ENCODE measurements at regions not wholly inside any gene's neighbourhood (a gene's known extent, or its start where the extent isn't known, plus 50 kb on each side); places are given as distances from the start of the nearest gene placed in this dataset.

- Mint-ChIP-seq H3K4me3 (ENCODE audit: unreplicated experiment) (no peak overlapping the region), H3K4me1 (ENCODE audit: unreplicated experiment) (no peaks in the 10 kb centered on the region), H3K36me3 (ENCODE audit: unreplicated experiment) (no peaks in the 10 kb centered on the region), H3K27me3 (ENCODE audit: unreplicated experiment) (no peaks in the 10 kb centered on the region), H3K27ac (ENCODE audit: unreplicated experiment) (no peak overlapping the region), H3K9me3 (ENCODE audit: unreplicated experiment) (peaks cover 50% of the 10 kb centered on the region)
- DNase-seq (ENCODE audit: extremely low spot score, unreplicated experiment), result peak; percentile 51
- TF ChIP-seq, protein P1, sequence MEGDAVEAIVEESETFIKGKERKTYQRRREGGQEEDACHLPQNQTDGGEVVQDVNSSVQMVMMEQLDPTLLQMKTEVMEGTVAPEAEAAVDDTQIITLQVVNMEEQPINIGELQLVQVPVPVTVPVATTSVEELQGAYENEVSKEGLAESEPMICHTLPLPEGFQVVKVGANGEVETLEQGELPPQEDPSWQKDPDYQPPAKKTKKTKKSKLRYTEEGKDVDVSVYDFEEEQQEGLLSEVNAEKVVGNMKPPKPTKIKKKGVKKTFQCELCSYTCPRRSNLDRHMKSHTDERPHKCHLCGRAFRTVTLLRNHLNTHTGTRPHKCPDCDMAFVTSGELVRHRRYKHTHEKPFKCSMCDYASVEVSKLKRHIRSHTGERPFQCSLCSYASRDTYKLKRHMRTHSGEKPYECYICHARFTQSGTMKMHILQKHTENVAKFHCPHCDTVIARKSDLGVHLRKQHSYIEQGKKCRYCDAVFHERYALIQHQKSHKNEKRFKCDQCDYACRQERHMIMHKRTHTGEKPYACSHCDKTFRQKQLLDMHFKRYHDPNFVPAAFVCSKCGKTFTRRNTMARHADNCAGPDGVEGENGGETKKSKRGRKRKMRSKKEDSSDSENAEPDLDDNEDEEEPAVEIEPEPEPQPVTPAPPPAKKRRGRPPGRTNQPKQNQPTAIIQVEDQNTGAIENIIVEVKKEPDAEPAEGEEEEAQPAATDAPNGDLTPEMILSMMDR (IDR thresholded peaks at IDR 0.05), result no peak
Observed at GRCh38 chr7:153518201-153518984, 533.8 kb upstream of the DPP6 start.

DNA sequence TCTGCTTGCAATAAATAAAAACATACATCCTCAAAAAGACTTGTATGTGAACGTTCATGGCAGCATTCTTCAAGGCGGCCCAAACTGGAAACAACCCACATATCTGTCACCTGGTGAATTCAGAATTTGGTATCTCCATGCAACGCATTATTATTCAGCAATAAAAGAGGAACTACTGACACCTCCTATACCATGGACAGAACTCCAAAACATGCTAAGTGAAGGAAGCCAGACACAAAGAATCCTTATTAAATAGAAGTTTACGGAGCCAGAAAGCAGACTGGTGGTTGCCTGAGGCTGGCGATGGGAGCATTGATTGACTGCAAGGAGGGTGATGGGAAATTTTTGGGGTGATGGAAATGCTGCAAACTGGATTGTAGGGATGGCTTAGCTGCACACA is 530.8 kb upstream of the DPP6 start:
- H3K27me3 Mint-ChIP-seq (ENCODE audit: unreplicated experiment), result no peaks in the 10 kb centered on the region
- H3K4me3 Mint-ChIP-seq (ENCODE audit: unreplicated experiment), result no peak overlapping the region
- peaks cover 47% of the 10 kb centered on the region for H3K9me3 Mint-ChIP-seq (ENCODE audit: unreplicated experiment)
- H3K4me1 Mint-ChIP-seq (ENCODE audit: unreplicated experiment), result no peaks in the 10 kb centered on the region
- H3K36me3 Mint-ChIP-seq (ENCODE audit: unreplicated experiment), result no peaks in the 10 kb centered on the region
- no peak overlapping the region for H3K27ac Mint-ChIP-seq (ENCODE audit: unreplicated experiment)
- TF ChIP-seq, protein P1 (IDR thresholded peaks at IDR 0.05), result no peak
- no peak for DNase-seq (ENCODE audit: extremely low spot score, unreplicated experiment)

- Mint-ChIP-seq H3K36me3 (ENCODE audit: unreplicated experiment) (no peaks in the 10 kb centered on the region), H3K9me3 (ENCODE audit: unreplicated experiment) (peaks cover 50% of the 10 kb centered on the region), H3K27me3 (ENCODE audit: unreplicated experiment) (no peaks in the 10 kb centered on the region), H3K27ac (ENCODE audit: unreplicated experiment) (no peak overlapping the region), H3K4me1 (ENCODE audit: unreplicated experiment) (no peaks in the 10 kb centered on the region), H3K4me3 (ENCODE audit: unreplicated experiment) (no peak overlapping the region)
- no peak for DNase-seq (ENCODE audit: extremely low spot score, unreplicated experiment)
- TF ChIP-seq, protein P1 (IDR thresholded peaks at IDR 0.05), result no peak
Observed at GRCh38 chr7:153522261-153522660, 529.9 kb upstream of the DPP6 start.

DNA sequence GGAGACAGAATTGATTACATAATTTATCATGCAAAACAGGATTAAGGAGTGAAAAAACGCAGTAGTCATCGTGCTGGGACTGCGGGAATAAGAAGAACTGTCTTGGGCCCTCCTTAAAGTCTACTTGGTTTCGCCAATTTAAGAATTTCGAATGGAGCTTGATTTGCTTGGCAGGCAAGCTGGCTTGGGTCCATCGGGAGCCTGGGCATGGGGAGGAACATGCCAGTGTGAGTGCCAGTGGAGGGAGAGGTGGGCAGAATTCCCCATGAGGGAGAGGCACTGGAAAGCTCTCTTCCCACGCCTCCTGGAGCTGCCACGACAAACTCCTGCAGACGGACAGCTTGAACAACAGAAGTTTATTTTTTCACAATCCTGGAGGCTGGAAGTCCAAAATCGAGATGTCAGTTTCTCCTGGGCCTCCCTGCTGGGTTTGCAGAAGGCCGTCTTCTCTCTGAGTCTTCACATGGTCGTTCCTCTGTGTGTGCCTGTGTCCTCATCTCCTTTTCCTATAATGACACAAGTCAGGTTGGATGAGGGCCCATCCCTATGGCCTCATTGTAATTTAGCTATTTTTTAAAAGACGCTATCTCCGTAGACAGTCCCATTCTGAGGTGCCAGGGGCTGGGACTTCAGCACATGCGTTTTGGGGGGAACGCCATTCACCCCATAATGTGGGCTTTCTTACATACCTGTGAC is 528.7 kb upstream of the DPP6 start:
- Mint-ChIP-seq H3K9me3 (ENCODE audit: unreplicated experiment) (peaks cover 46% of the 10 kb centered on the region), H3K27ac (ENCODE audit: unreplicated experiment) (no peak overlapping the region), H3K4me3 (ENCODE audit: unreplicated experiment) (no peak overlapping the region), H3K4me1 (ENCODE audit: unreplicated experiment) (no peaks in the 10 kb centered on the region), H3K27me3 (ENCODE audit: unreplicated experiment) (no peaks in the 10 kb centered on the region), H3K36me3 (ENCODE audit: unreplicated experiment) (no peaks in the 10 kb centered on the region)
- no peak for DNase-seq (ENCODE audit: extremely low spot score, unreplicated experiment)
- TF ChIP-seq, protein P1 (IDR thresholded peaks at IDR 0.05), result no peak

GRCh38 chr7:153524070-153524601 is 528.1 kb upstream of the DPP6 start:
- H3K4me1 Mint-ChIP-seq (ENCODE audit: unreplicated experiment), result no peaks in the 10 kb centered on the region
- no peaks in the 10 kb centered on the region for H3K27me3 Mint-ChIP-seq (ENCODE audit: unreplicated experiment)
- no peak overlapping the region for H3K27ac Mint-ChIP-seq (ENCODE audit: unreplicated experiment)
- DNase-seq (ENCODE audit: extremely low spot score, unreplicated experiment), result no peak
- H3K4me3 Mint-ChIP-seq (ENCODE audit: unreplicated experiment), result no peak overlapping the region
- no peaks in the 10 kb centered on the region for H3K36me3 Mint-ChIP-seq (ENCODE audit: unreplicated experiment)
- H3K9me3 Mint-ChIP-seq (ENCODE audit: unreplicated experiment), result peaks cover 40% of the 10 kb centered on the region
- TF ChIP-seq, protein P1 (IDR thresholded peaks at IDR 0.05), result no peak

Measured in osteocyte (in vitro differentiated cells).